T47D (cell line): ENCODE measurements at regions not wholly inside any gene's neighbourhood (a gene's known extent, or its start where the extent isn't known, plus 50 kb on each side); places are given as distances from the start of the nearest gene placed in this dataset.

ENCODE experiments used
- DNase-seq, 2 experiments: peaks; one replicate each; pipeline versions ENCODE4 v3.0.0 to v3.0.0-alpha.2; 2011 to 2012; ENCODE audit warnings: low read depth in 1 of 2, low spot score in 1 of 2
- JUND ChIP-seq: IDR thresholded peaks from 2 replicates; pipeline ENCODE4 v1.6.1; 2012; ENCODE audit warnings: low read depth
- in situ Hi-C: cut with HindIII; loops from 2 replicates; pipeline ENCODE4 v1.10.0; 2016; ENCODE audit warnings: low sequenced_read_pairs, low pct_unique_long_range_greater_than_20kb

GRCh38 chr1:18007391-18008041, 100.1 kb upstream of the IGSF21 start:
- DNase-seq: no peak
- no peak for TF ChIP-seq JUND
- in situ Hi-C loops: no loop called here

- TF ChIP-seq JUND: no peak
- in situ Hi-C loops: no loop called here
- DNase-seq: no peak
Measured at GRCh38 chr1:18008081-18008480, 99.5 kb upstream of the IGSF21 start.

- in situ Hi-C loops: no loop called here
- DNase-seq: no peak
- TF ChIP-seq JUND: no peak
Measured at GRCh38 chr1:18009055-18009454, 98.5 kb upstream of the IGSF21 start.

GRCh38 chr1:18009478-18009961, 98.1 kb upstream of the IGSF21 start:
- no peak for TF ChIP-seq JUND
- DNase-seq: no peak
- in situ Hi-C loops: no loop called here

DNA sequence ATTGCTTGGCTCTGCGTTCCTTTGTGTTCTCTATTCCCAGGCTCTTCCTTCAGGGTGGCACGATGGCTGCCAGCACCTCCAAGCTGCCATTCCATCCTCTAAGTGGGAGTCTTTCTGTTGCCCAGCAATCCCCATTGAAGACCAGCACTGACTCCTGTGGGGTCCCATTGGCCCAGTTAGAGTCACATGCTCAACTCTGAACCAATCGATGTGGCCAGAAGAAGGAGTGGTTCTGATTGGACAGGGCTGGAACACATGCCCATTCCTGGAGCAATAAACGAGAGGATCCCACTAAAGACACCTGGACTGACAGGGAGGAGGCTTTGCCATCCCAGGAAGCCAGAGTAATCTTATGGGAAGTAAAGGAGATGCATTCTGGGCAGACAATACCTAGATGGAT, 97.2 kb upstream of the IGSF21 start:
- in situ Hi-C loops: no loop called here
- no peak for TF ChIP-seq JUND
- peak in 1 of 2 experiments; percentile 2 for DNase-seq

DNA sequence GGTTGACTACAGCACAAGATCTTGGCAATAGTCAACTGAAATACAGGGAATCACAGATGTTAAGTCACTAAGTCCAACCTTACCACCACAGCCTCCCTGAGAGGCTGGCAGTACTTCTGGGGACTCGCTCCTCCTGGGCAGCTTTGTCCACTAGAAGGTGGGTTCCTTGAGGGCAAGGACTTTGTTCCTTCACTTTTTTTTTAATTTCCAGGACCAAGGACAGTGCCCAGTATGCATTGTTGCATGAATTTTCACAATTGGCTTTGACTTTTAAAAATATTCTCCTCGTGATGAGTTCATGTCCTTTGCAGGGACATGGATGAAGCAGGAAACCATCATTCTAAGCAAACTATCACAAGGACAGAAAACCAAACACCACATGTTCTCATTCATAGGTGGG, 96.7 kb upstream of the IGSF21 start:
- in situ Hi-C loops: no loop called here
- DNase-seq: peak in 1 of 2 experiments; percentile 39
- TF ChIP-seq JUND: no peak

- in situ Hi-C loops: no loop called here
- no peak for DNase-seq
- no peak for TF ChIP-seq JUND
Measured at GRCh38 chr1:18011703-18012102, 95.9 kb upstream of the IGSF21 start.

- DNase-seq: peak in 1 of 2 experiments; percentile 37
- TF ChIP-seq JUND: no peak
Measured at GRCh38 chr1:18012686-18013085, 94.9 kb upstream of the IGSF21 start.

GRCh38 chr1:18013216-18013615, 94.4 kb upstream of the IGSF21 start:
- in situ Hi-C loops: no loop called here
- no peak for TF ChIP-seq JUND
- DNase-seq: no peak

More at GRCh38 chr1:18012686-18013085, 94.9 kb upstream of the IGSF21 start:
- in situ Hi-C loops: no loop called here

GRCh38 chr1:18015719-18016118, 91.9 kb upstream of the IGSF21 start:
- in situ Hi-C loops: no loop called here
- DNase-seq: no peak

DNA sequence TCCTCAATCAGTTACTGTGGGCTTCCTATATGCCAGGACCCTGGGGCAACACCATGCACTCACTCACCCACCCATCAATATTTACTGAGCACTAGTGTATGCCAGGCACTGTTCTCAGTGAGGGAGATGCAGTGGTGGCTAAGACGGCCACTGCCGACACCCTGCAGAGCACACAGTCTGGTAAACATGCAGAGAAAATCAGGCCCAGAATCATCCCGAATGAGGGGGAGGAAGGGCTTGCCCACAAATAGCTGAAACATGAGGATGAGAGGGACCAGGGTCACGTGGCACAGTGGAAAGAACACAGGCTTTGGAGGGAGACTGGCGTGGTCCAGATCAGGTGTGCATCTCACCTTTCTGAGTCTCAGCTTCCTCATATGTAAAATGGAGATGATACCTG, 89.2 kb upstream of the IGSF21 start:
- TF ChIP-seq JUND: no peak
- in situ Hi-C loops: no loop called here

More at GRCh38 chr1:18015719-18016118, 91.9 kb upstream of the IGSF21 start:
- no peak for TF ChIP-seq JUND

GRCh38 chr1:18020021-18020817, 87.4 kb upstream of the IGSF21 start:
- no peak for DNase-seq
- in situ Hi-C loops: no loop called here
- TF ChIP-seq JUND: no peak

More for the DNA sequence above, 89.2 kb upstream of the IGSF21 start:
- no peak for DNase-seq

- in situ Hi-C loops: no loop called here
- no peak for TF ChIP-seq JUND
Measured at GRCh38 chr1:18021242-18021641, 86.4 kb upstream of the IGSF21 start.

More at GRCh38 chr1:18021242-18021641, 86.4 kb upstream of the IGSF21 start:
- DNase-seq: no peak
